HG02885 (cell line): ENCODE measurements at regions not wholly inside any gene's neighbourhood (a gene's known extent, or its start where the extent isn't known, plus 50 kb on each side); places are given as distances from the start of the nearest gene placed in this dataset.

ENCODE experiments used
- ATAC-seq: cut with Tn5 transposase; IDR thresholded peaks from one replicate; pipeline ENCODE4 v1.9.1; 2021; ENCODE audit warnings: mild to moderate bottlenecking; ENCODE audit not compliant: unreplicated experiment, poor library complexity

GRCh38 chr14:22422238-22422637 is 166.8 kb downstream of the DAD1 start:
- no peak for ATAC-seq

GRCh38 chr14:22420598-22421186 is 168.3 kb downstream of the DAD1 start:
- no peak for ATAC-seq

- no peak for ATAC-seq
Observed at GRCh38 chr14:22419620-22420019, 169.4 kb downstream of the DAD1 start.

- ATAC-seq: no peak
Observed at GRCh38 chr14:22418631-22419030, 170.4 kb downstream of the DAD1 start.

GRCh38 chr14:22417914-22418313 is 171.1 kb downstream of the DAD1 start:
- no peak for ATAC-seq

GRCh38 chr14:22416193-22416592 is 172.8 kb downstream of the DAD1 start:
- no peak for ATAC-seq

GRCh38 chr14:22415605-22415959 is 173.4 kb downstream of the DAD1 start:
- no peak for ATAC-seq

GRCh38 chr14:22414876-22415604 is 174.0 kb downstream of the DAD1 start:
- ATAC-seq: no peak

- no peak for ATAC-seq
Observed at GRCh38 chr14:22412926-22413411, 176.1 kb downstream of the DAD1 start.

- ATAC-seq: no peak
Observed at GRCh38 chr14:22411398-22412055, 177.5 kb downstream of the DAD1 start.

- ATAC-seq: no peak
Observed at GRCh38 chr14:22410497-22410896, 178.5 kb downstream of the DAD1 start.

GRCh38 chr14:22409006-22409405 is 180.0 kb downstream of the DAD1 start:
- ATAC-seq: no peak

- no peak for ATAC-seq
Observed at GRCh38 chr14:22408547-22408946, 180.5 kb downstream of the DAD1 start.

GRCh38 chr14:22407033-22407432 is 182.0 kb downstream of the DAD1 start:
- ATAC-seq: no peak

- no peak for ATAC-seq
Observed at GRCh38 chr14:22405201-22405600, 183.8 kb downstream of the DAD1 start.

GRCh38 chr14:22403296-22403695 is 185.7 kb downstream of the DAD1 start:
- no peak for ATAC-seq

- no peak for ATAC-seq
Observed at GRCh38 chr14:22400655-22401259, 188.3 kb downstream of the DAD1 start.

GRCh38 chr14:22399776-22400175 is 189.2 kb downstream of the DAD1 start:
- ATAC-seq: no peak

- no peak for ATAC-seq
Observed at GRCh38 chr14:22397221-22397737, 191.7 kb downstream of the DAD1 start.

GRCh38 chr14:22395803-22396202 is 193.2 kb downstream of the DAD1 start:
- no peak for ATAC-seq

- ATAC-seq: no peak
Observed at GRCh38 chr14:22394616-22395015, 194.4 kb downstream of the DAD1 start.
